ENCODE measurements at regions not wholly inside any gene's neighbourhood (a gene's known extent, or its start where the extent isn't known, plus 50 kb on each side); places are given as distances from the start of the nearest gene placed in this dataset.

GRCh38 chr11:116506263-116506825 lies 266.4 kb downstream of the BUD13 start:
- no peak for TF ChIP-seq ZNF565 (CRISPR knock-in tag; conservative IDR thresholded peaks at IDR 0.05; ENCODE audit: low read depth)
- TF ChIP-seq ZC3H10 (CRISPR knock-in tag; IDR thresholded peaks at IDR 0.05) = no peak
- TF ChIP-seq PPARA (CRISPR knock-in tag; IDR thresholded peaks at IDR 0.05; ENCODE audit: borderline replicate concordance) = no peak
- no peak for TF ChIP-seq CSRNP3 (CRISPR knock-in tag; IDR thresholded peaks at IDR 0.05)
- no peak for TF ChIP-seq GLIS3 (CRISPR knock-in tag; IDR thresholded peaks at IDR 0.05)
- no peak for TF ChIP-seq BACH2 (CRISPR knock-in tag; IDR thresholded peaks at IDR 0.05; ENCODE audit: borderline replicate concordance)
- no peak for TF ChIP-seq TSHZ2 (CRISPR knock-in tag; IDR thresholded peaks at IDR 0.05)
- no peak for TF ChIP-seq TOX (CRISPR knock-in tag; IDR thresholded peaks at IDR 0.05; ENCODE audit: borderline replicate concordance)
- TF ChIP-seq ARNTL (CRISPR knock-in tag; IDR thresholded peaks at IDR 0.05; ENCODE audit: borderline replicate concordance, low read depth) = no peak
- no peak for TF ChIP-seq OSR1 (CRISPR knock-in tag; IDR thresholded peaks at IDR 0.05)
- no peak for TF ChIP-seq PATZ1 (CRISPR knock-in tag; IDR thresholded peaks at IDR 0.05; ENCODE audit: borderline replicate concordance)
- no peak for TF ChIP-seq ZFP30 (CRISPR knock-in tag; IDR thresholded peaks at IDR 0.05)
- TF ChIP-seq CSDC2 (CRISPR knock-in tag; IDR thresholded peaks at IDR 0.05) = no peak
- no peak for TF ChIP-seq SNAI2 (CRISPR knock-in tag; IDR thresholded peaks at IDR 0.05)
- TF ChIP-seq CREB5 (CRISPR knock-in tag; IDR thresholded peaks at IDR 0.05; ENCODE audit: low read depth) = no peak
- TF ChIP-seq POU6F1 (CRISPR knock-in tag; IDR thresholded peaks at IDR 0.05; ENCODE audit: borderline replicate concordance, low read depth) = no peak
- no peak for TF ChIP-seq RARB (CRISPR knock-in tag; IDR thresholded peaks at IDR 0.05)
- TF ChIP-seq ZFP3 (CRISPR knock-in tag; IDR thresholded peaks at IDR 0.05) = no peak
- no peak for ATAC-seq

- ATAC-seq = peak; percentile 48
- peak; percentile 55; the same call in 1 of the 2 replicates for TF ChIP-seq TSHZ2 (CRISPR knock-in tag; IDR thresholded peaks at IDR 0.05)
- TF ChIP-seq TCF4 (CRISPR knock-in tag; IDR thresholded peaks at IDR 0.05; ENCODE audit: borderline replicate concordance) = peak; percentile 22; the same call in 1 of the 2 replicates
- no peak for TF ChIP-seq CSRNP3 (CRISPR knock-in tag; IDR thresholded peaks at IDR 0.05)
These were observed 267.2 kb downstream of the BUD13 start for GRCh38 chr11:116505298-116506262.
